Midbrain (tissue), 1 donor: ENCODE measurements at regions not wholly inside any gene's neighbourhood (a gene's known extent, or its start where the extent isn't known, plus 50 kb on each side); places are given as distances from the start of the nearest gene placed in this dataset.

ENCODE experiments used
- DNase-seq: peaks from one replicate; lab custom pipeline; 2025; lab: John Stamatoyannopoulos, UW

- no peak for DNase-seq
Observed at GRCh38 chr9:1331546-1332038, 281.4 kb downstream of the DMRT2 start.

- DNase-seq: no peak
Observed at GRCh38 chr9:1332156-1332555, 282.0 kb downstream of the DMRT2 start.

- DNase-seq: no peak
Observed at GRCh38 chr9:1335174-1335573, 285.0 kb downstream of the DMRT2 start.

- no peak for DNase-seq
Observed at GRCh38 chr9:1337169-1337568, 287.0 kb downstream of the DMRT2 start.

GRCh38 chr9:1340390-1340789 is 290.2 kb downstream of the DMRT2 start:
- no peak for DNase-seq

GRCh38 chr9:1353291-1353690 is 303.1 kb downstream of the DMRT2 start:
- DNase-seq: no peak

GRCh38 chr9:1354086-1354485 is 303.9 kb downstream of the DMRT2 start:
- DNase-seq: no peak

- no peak for DNase-seq
Observed at GRCh38 chr9:1354606-1355005, 304.4 kb downstream of the DMRT2 start.

- DNase-seq: no peak
Observed at GRCh38 chr9:1355656-1356055, 305.5 kb downstream of the DMRT2 start.

- no peak for DNase-seq
Observed at GRCh38 chr9:1362845-1363244, 312.7 kb downstream of the DMRT2 start.

- no peak for DNase-seq
Observed at GRCh38 chr9:1366276-1366675, 316.1 kb downstream of the DMRT2 start.

GRCh38 chr9:1369297-1369696 is 319.1 kb downstream of the DMRT2 start:
- no peak for DNase-seq

- no peak for DNase-seq
Observed at GRCh38 chr9:1373445-1373844, 323.3 kb downstream of the DMRT2 start.

- DNase-seq: no peak
Observed at GRCh38 chr9:1383899-1384455, 333.8 kb downstream of the DMRT2 start.

GRCh38 chr9:1384816-1385215 is 334.7 kb downstream of the DMRT2 start:
- DNase-seq: no peak

- DNase-seq: no peak
Observed at GRCh38 chr9:1386420-1386819, 336.3 kb downstream of the DMRT2 start.

GRCh38 chr9:1388216-1388615 is 338.1 kb downstream of the DMRT2 start:
- no peak for DNase-seq

GRCh38 chr9:1400983-1401382 is 350.8 kb downstream of the DMRT2 start:
- no peak for DNase-seq

- no peak for DNase-seq
Observed at GRCh38 chr9:1404940-1405339, 354.8 kb downstream of the DMRT2 start.

GRCh38 chr9:1411826-1412225 is 361.7 kb downstream of the DMRT2 start:
- no peak for DNase-seq

- no peak for DNase-seq
Observed at GRCh38 chr9:1414711-1415131, 364.6 kb downstream of the DMRT2 start.

- no peak for DNase-seq
Observed at GRCh38 chr9:1415146-1415545, 365.0 kb downstream of the DMRT2 start.

- no peak for DNase-seq
Observed at GRCh38 chr9:1416261-1416660, 366.1 kb downstream of the DMRT2 start.

GRCh38 chr9:1421436-1421835 is 371.3 kb downstream of the DMRT2 start:
- DNase-seq: no peak

GRCh38 chr9:1427875-1428274 is 377.7 kb downstream of the DMRT2 start:
- DNase-seq: no peak
